Peyer's patch (tissue), 4 donors: ENCODE measurements at regions not wholly inside any gene's neighbourhood (a gene's known extent, or its start where the extent isn't known, plus 50 kb on each side); places are given as distances from the start of the nearest gene placed in this dataset.

Experiments
- POLR2A ChIP-seq, 2 donors: fragments of 450-650 bp; IDR thresholded peaks; one replicate each; pipeline ENCODE4 v1.5.1; 2017; ENCODE audit warnings: antibody characterized with exemption in 2 of 2, mild to moderate bottlenecking in 2 of 2, moderate library complexity in 2 of 2
- TF ChIP-seq, protein P1 (sequence below), 6 experiments: fragments of 450-650 bp in 4 of 6; fragments of 200-600 bp in 2 of 6; sonication (generic) in 1 of 6; IDR thresholded peaks; one replicate each; pipeline ENCODE4 v1.5.1; 2017 to 2019; ENCODE audit warnings: antibody characterized with exemption in 6 of 6, mild to moderate bottlenecking in 3 of 6, moderate library complexity in 1 of 6

DNA sequence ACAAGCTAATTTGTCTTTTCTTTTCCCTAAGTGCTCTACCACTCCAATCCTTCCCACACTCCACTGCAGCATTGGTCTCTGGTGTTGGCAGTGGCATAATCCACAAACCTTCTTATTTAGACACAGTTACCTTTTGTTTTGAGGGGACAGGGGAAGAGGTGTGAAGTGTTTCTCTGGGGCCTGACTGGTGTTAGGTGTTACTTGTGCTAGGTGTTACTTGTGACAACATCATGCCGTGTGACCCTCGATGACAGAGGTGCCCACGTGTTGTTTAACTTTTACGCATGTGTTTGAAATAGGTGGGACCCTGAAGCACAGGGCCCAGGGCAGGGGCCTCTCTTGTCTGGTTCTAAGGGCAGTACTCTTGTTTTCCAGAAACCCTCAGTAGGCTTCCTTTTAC is 70.5 kb upstream of the SPRY4 start:
- TF ChIP-seq, protein P1, sequence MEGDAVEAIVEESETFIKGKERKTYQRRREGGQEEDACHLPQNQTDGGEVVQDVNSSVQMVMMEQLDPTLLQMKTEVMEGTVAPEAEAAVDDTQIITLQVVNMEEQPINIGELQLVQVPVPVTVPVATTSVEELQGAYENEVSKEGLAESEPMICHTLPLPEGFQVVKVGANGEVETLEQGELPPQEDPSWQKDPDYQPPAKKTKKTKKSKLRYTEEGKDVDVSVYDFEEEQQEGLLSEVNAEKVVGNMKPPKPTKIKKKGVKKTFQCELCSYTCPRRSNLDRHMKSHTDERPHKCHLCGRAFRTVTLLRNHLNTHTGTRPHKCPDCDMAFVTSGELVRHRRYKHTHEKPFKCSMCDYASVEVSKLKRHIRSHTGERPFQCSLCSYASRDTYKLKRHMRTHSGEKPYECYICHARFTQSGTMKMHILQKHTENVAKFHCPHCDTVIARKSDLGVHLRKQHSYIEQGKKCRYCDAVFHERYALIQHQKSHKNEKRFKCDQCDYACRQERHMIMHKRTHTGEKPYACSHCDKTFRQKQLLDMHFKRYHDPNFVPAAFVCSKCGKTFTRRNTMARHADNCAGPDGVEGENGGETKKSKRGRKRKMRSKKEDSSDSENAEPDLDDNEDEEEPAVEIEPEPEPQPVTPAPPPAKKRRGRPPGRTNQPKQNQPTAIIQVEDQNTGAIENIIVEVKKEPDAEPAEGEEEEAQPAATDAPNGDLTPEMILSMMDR (IDR thresholded peaks at IDR 0.05) = no peak
- TF ChIP-seq POLR2A (IDR thresholded peaks at IDR 0.05) = no peak
